ENCODE measurements at regions not wholly inside any gene's neighbourhood (a gene's known extent, or its start where the extent isn't known, plus 50 kb on each side); places are given as distances from the start of the nearest gene placed in this dataset.

DNA sequence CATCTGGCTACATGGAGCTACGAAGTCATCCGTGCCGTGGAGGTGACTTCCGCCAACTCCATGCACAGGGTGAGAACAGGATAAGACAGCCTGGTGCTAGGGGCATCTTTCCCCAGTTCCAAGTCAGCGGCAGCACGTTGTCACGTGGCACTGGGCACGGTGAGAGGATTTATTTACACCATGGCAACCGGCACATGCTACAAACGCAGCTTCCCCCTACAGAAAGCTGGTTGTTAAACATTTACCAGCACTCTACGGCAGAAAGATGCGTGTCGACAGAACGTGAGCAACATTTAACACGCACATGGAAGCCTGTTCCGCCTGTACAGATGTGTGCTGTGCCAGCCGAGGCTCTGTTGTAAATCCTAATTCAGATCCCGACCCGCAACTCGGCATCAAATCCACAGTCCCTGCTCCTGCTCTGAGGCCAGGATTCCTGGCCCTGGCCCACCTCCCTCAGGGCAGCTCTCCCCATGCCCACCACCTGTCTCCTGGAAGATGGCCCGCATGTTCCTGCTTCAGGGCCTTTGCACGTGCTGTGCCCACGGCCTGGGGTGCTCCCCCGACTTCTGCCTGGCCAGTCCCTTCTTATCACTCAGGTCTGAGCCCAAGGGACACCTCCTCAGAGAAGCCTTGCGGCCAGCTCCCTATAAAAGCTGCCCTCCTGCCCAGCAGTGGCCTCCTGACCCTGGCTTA lies 114.1 kb downstream of the RFLNA start:
- TF ChIP-seq ZNF274 (IDR thresholded peaks at IDR 0.05; ENCODE audit: low read depth, low read length): no peak

DNA sequence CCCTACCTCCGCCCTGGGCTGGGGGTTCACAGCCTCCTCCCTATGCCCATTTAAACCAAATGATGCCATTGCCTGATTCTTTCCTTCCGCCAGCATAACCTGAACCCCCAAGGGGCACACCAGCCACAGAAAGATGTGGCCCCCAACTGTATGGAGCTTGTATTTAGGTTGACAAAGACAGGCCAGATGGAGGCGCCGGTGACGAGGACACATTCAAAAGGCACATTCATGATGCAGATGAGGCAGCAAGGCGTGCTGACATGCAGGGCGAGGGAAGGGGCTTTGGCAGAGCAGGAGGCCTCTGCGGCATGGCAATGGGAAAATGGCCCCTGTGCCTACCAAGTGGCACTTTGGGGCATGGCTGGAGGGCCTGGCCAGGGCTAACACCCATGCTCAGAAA lies 112.2 kb downstream of the RFLNA start:
- TF ChIP-seq ZNF274 (IDR thresholded peaks at IDR 0.05; ENCODE audit: low read depth, low read length): no peak
- no peak overlapping the region for H3K4me3 ChIP-seq (ENCODE audit: low read length)

More for the DNA sequence above, 114.1 kb downstream of the RFLNA start:
- H3K4me3 ChIP-seq (ENCODE audit: low read length): no peak overlapping the region

DNA sequence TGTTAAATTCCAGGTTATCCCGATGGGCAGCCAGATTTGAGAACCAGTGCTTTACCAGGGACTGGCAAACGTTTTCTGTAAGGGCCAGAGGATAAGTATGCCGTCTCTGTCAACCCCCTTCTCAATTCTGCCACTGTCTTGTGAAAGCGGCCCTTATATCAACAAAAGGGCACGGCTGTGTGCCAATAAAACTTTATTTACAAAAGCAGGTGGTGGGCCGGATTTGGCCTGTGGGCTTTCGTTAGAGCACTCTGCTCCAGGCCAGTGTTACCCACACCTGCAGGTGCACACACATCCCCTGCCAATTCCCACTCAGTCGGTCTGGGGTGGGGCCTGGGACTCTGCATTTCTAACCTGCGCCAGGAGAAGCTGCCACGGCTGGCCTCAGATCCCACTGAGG lies 111.2 kb downstream of the RFLNA start:
- no peak overlapping the region for H3K4me3 ChIP-seq (ENCODE audit: low read length)
- no peak for TF ChIP-seq ZNF274 (IDR thresholded peaks at IDR 0.05; ENCODE audit: low read depth, low read length)

DNA sequence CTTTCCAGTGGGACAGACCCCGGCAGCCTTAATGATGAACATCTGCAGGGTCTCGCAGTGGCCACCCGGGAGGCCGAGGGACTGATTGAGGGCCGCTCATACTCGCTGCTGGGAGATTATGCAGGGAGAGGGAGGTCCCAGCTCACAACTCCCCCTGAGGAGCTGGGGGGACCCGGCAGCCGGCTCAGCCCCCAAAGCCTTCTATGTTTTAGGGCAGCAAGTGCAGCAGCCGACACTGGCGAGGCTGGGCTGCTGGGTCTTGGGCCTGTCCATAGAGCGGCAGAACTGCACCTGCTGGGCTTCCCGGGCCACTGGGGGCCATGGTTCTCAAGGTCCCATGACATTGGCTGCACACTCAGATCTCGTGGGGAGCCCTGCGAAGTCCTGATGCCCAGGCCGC lies 110.7 kb downstream of the RFLNA start:
- no peak for TF ChIP-seq ZNF274 (IDR thresholded peaks at IDR 0.05; ENCODE audit: low read depth, low read length)
- no peak overlapping the region for H3K4me3 ChIP-seq (ENCODE audit: low read length)

- no peak for TF ChIP-seq ZNF274 (IDR thresholded peaks at IDR 0.05; ENCODE audit: low read depth, low read length)
- H3K4me3 ChIP-seq (ENCODE audit: low read length): no peak overlapping the region
Observed at GRCh38 chr12:124405151-124405550, 110.3 kb downstream of the RFLNA start.

- no peak for TF ChIP-seq ZNF274 (IDR thresholded peaks at IDR 0.05; ENCODE audit: low read depth, low read length)
- H3K4me3 ChIP-seq (ENCODE audit: low read length): no peak overlapping the region
Observed at GRCh38 chr12:124404162-124404784, 109.4 kb downstream of the RFLNA start.

GRCh38 chr12:124403273-124403672 lies 108.4 kb downstream of the RFLNA start:
- no peak overlapping the region for H3K4me3 ChIP-seq (ENCODE audit: low read length)
- no peak for TF ChIP-seq ZNF274 (IDR thresholded peaks at IDR 0.05; ENCODE audit: low read depth, low read length)

DNA sequence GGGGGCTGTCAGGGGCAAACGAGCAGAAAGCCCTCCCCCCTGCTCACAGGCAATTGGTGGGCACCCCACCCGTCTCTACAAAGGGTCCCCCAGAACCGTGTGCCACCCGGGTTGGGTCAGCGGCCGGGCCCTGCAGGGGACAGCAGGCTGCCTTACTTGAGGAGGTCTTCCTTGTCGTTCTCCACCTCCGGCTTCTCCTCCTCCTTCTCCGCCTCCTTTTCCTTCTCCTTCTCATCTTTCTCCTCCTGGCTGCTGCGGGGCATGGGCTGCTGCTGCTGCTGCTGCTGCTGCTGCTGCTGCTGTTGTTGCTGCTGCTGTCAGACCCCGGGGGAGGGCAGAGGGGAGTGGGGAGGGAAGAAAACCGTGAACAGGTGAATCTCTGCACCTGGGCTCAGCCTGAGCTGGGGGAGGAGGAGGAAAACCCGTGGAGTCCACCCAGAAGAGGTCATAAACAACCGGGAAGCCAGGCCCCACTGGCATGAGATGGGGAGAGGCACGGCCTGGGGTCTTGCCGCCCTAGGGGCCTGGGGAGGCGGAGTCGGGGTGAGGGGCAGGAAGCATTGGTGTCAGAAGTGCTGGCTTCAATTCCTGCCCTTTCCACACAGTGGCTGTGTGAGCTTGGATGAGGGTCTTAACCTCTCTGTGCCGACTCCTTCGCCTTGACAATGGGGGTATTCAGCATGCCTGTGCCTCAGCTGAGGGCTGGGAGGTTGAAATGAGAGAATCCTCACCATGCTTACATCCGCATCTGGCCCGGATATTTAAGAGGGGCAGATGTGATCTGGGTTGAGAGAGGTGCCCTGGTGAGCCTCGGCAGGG lies 107.6 kb downstream of the RFLNA start:
- TF ChIP-seq ZNF274 (IDR thresholded peaks at IDR 0.05; ENCODE audit: low read depth, low read length): no peak
- no peak overlapping the region for H3K4me3 ChIP-seq (ENCODE audit: low read length)

DNA sequence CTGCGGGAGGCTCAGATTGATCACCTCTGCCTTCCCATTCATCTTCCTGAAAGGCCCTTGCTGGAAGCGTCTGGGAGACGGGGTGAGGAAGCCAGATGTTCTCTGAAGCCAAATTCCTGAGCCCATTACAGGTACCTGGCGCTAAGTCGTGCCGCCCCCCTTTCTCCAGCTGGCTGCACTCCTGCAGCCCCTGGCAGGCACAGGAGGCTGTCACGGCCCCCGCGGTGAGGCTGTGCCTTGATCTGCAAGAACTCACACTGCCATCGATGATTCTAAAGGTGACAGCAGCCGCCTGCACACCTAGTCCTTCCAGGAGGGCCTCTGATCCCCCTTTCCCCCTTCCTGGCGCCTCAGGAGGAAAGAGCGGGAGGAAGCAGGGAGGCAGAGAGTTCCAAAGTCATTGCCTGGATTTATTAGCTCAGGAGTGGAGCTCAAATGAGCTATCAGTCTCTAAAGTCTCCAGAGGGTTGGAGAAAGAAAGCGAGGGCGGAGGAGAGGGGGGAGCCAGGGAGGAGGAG lies 106.9 kb downstream of the RFLNA start:
- no peak for TF ChIP-seq ZNF274 (IDR thresholded peaks at IDR 0.05; ENCODE audit: low read depth, low read length)
- no peak overlapping the region for H3K4me3 ChIP-seq (ENCODE audit: low read length)

DNA sequence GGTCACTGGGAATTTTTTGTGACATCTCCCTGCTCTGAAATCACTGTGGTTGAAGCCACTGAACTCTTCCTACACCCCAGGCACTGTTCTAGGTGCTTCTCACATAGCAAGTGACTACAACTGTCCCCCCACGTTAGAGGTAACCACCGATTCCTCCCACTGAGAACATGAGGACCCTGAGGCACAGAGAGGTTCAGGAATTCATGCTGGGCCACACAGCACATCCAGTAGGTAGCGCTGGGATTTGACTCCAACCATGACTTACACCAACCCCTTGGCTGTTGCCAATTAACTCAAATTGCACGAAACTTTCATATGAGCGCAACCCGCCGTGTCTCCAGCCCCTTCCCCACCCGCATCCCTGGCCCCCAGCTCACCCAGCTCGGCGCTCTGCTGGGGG lies 105.2 kb downstream of the RFLNA start:
- H3K4me3 ChIP-seq (ENCODE audit: low read length): no peak overlapping the region
- TF ChIP-seq ZNF274 (IDR thresholded peaks at IDR 0.05; ENCODE audit: low read depth, low read length): no peak

DNA sequence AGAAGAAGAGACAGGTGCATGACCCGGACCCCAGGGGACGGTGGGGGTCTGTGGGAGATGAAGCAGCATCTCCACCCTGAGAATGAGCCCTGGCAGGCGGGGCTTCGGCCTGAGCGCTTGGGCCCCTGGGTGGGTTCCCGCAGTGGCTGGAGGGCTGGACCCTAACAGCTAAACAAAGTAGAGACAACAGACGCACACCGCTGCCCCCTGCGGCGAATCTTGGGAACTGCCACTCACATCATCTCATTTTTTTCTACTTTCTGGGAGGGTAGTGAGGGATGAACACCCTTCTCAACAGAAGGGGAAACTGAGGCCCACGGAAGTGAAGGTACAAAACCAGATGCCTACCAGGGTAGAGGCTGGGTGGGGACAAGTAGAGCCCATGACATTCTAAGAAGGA lies 104.7 kb downstream of the RFLNA start:
- no peak overlapping the region for H3K4me3 ChIP-seq (ENCODE audit: low read length)
- no peak for TF ChIP-seq ZNF274 (IDR thresholded peaks at IDR 0.05; ENCODE audit: low read depth, low read length)

DNA sequence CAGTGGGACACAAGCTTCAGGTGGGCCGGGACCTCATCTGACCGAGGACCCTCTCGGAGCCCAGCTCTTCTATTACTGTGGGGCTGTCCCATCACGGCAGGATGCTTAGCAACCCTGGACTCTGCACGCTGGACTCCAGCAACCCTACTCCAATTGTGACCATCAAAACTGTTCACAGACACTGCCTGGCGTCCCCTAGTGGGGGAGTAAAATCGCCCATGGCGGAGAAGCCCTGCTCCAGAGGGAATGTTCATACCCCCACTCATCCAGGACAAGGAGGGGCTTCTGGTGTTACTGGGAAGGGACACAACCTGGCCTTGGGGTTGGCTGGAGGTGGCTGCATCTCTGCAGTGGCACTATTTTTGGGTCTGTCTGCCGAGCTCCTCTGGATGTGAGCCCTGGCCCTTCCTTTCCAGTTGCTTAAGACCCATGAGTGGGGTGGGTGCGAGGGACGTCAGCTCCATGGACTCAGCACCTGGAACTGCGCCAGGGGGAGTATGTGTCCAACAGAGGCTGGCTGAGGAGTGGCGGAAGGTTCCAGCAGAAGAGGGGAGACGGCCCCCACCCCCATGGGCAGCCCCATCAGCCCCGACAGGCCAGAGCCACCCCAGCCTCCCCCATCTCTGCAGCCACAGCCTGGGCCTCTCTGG lies 103.8 kb downstream of the RFLNA start:
- no peak for TF ChIP-seq ZNF274 (IDR thresholded peaks at IDR 0.05; ENCODE audit: low read depth, low read length)
- H3K4me3 ChIP-seq (ENCODE audit: low read length): no peak overlapping the region

GRCh38 chr12:124397807-124398577 lies 103.1 kb downstream of the RFLNA start:
- no peak overlapping the region for H3K4me3 ChIP-seq (ENCODE audit: low read length)
- TF ChIP-seq ZNF274 (IDR thresholded peaks at IDR 0.05; ENCODE audit: low read depth, low read length): no peak

- H3K4me3 ChIP-seq (ENCODE audit: low read length): no peak overlapping the region
- TF ChIP-seq ZNF274 (IDR thresholded peaks at IDR 0.05; ENCODE audit: low read depth, low read length): no peak
Observed at GRCh38 chr12:124397399-124397679, 102.4 kb downstream of the RFLNA start.

Data from GM08714 (cell line).